OCI-LY7 (cell line): ENCODE measurements at regions not wholly inside any gene's neighbourhood (a gene's known extent, or its start where the extent isn't known, plus 50 kb on each side); places are given as distances from the start of the nearest gene placed in this dataset.

Experiments
- BruUV-seq: library from RNA; stranded (reverse); fragments of 400-500 nt; replicated peaks from 2 replicates; lab custom pipeline; 2021; lab: Mats Ljungman, UMichigan
- CTCF ChIA-PET: fragments of 300-600 bp; sonication (Branson Sonifier 250); formaldehyde crosslinking; loops from one replicate; lab custom pipeline; 2022; ENCODE audit warnings: antibody characterized with exemption; ENCODE audit not compliant: unreplicated experiment; lab: Charles Lee
- POLR2A ChIA-PET: fragments of 300-600 bp; sonication (Branson Sonifier 250); formaldehyde crosslinking; loops from one replicate; lab custom pipeline; 2022; ENCODE audit warnings: antibody characterized with exemption; lab: Charles Lee
- DNase-seq: peaks from one replicate; pipeline ENCODE4 v3.0.0-alpha.2; 2015; ENCODE audit warnings: low spot score
- H2AFZ ChIP-seq: fragments of 200-600 bp; sonication (generic), shearing (Covaris generic); 2 replicates; pipeline ENCODE4 v1.6.1; 2014; ENCODE audit warnings: mild to moderate bottlenecking, antibody characterized with exemption, low read length, moderate library complexity
- H3K27ac ChIP-seq: fragments of 200-600 bp; sonication (generic); 2 replicates; pipeline ENCODE4 v1.5.1; 2014; ENCODE audit warnings: mixed run types, low read depth, mild to moderate bottlenecking, moderate library complexity, low read length, inconsistent platforms; ENCODE audit not compliant: poor library complexity, severe bottlenecking
- H3K36me3 ChIP-seq: fragments of 200-600 bp; sonication (generic); 2 replicates; pipeline ENCODE4 v1.6.1; 2014; ENCODE audit warnings: mild to moderate bottlenecking, antibody characterized with exemption, low read length, moderate library complexity, mixed read lengths; ENCODE audit not compliant: insufficient read depth
- H3K4me1 ChIP-seq: fragments of 200-600 bp; sonication (generic); 2 replicates; pipeline ENCODE4 v1.5.1; 2014; ENCODE audit warnings: mild to moderate bottlenecking, low read length; ENCODE audit not compliant: insufficient read depth, poor library complexity, severe bottlenecking
- H3K4me2 ChIP-seq: fragments of 200-600 bp; sonication (generic); 2 replicates; pipeline ENCODE4 v1.6.1; 2014; ENCODE audit warnings: mild to moderate bottlenecking, low read length
- H3K4me3 ChIP-seq: fragments of 200-600 bp; sonication (generic); 2 replicates; pipeline ENCODE4 v1.5.1; 2014; ENCODE audit warnings: mild to moderate bottlenecking, low read depth, low read length; ENCODE audit not compliant: poor library complexity, severe bottlenecking
- H3K79me2 ChIP-seq: fragments of 200-600 bp; sonication (generic); 2 replicates; pipeline ENCODE4 v1.6.1; 2016; ENCODE audit warnings: low read depth, mild to moderate bottlenecking, low read length, moderate library complexity, mixed read lengths; ENCODE audit not compliant: insufficient read depth
- H3K9me2 ChIP-seq: fragments of 200-600 bp; sonication (generic); 2 replicates; pipeline ENCODE4 v1.6.1; 2016; ENCODE audit warnings: mild to moderate bottlenecking, low read length, mixed read lengths; ENCODE audit not compliant: insufficient read depth
- H3K9me3 ChIP-seq: fragments of 200-600 bp; sonication (generic); 2 replicates; pipeline ENCODE4 v1.6.1; 2014; ENCODE audit warnings: mild to moderate bottlenecking, mixed run types, low read length, mixed read lengths
- H4K20me1 ChIP-seq: fragments of 200-600 bp; sonication (generic); 2 replicates; pipeline ENCODE4 v1.6.1; 2014; ENCODE audit warnings: mild to moderate bottlenecking, antibody characterized with exemption, low read length, moderate library complexity, mixed read lengths; ENCODE audit not compliant: insufficient read depth
- EZH2phosphoT487 ChIP-seq: fragments of 200-600 bp; sonication (generic); IDR thresholded peaks from 2 replicates; pipeline ENCODE4 v1.6.1; 2018; ENCODE audit warnings: low read depth, borderline replicate concordance, mild to moderate bottlenecking, mixed run types, antibody characterized with exemption, low read length, moderate library complexity, mixed read lengths
- intact Hi-C: fragments of 100-400 bp; cut with micrococcal nuclease; formaldehyde crosslinking; loops from one replicate; pipeline ENCODE4 v1.10.0; 2022; ENCODE audit not compliant: unreplicated experiment
- TF ChIP-seq, protein P1 (sequence below): fragments of 200-600 bp; sonication (generic); conservative IDR thresholded peaks from 2 replicates; pipeline ENCODE4 v1.5.1; 2014; ENCODE audit warnings: mild to moderate bottlenecking, antibody characterized with exemption, low read length, moderate library complexity, mixed read lengths

DNA sequence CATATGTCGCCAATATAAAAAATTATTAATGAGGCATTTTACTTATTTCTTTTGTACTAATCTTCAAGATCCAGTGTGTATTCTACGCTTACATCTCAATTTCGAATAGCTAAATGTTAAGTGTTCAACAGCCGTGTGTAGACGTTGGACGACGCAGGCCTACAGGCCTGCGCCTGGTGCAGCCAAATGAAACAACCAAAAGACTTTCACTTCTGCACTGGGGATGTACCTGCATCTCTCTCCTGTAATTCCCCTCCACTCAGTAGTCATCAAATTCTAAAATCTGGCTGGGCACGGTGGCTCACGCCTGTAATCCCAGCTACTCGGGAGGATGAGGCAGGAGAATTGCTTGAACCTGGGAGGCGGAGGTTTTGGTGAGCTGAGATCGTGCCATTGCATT, 76.8 kb upstream of the HNRNPU start:
- peak; percentile 39 for DNase-seq
- Histone ChIP-seq H3K36me3 (no peaks in the 10 kb centered on the region), H3K79me2 (no peaks in the 10 kb centered on the region), H3K9me2 (no peaks in the 10 kb centered on the region), H3K27ac (peak overlapping the region; percentile 25), H4K20me1 (no peaks in the 10 kb centered on the region), H3K9me3 (no peaks in the 10 kb centered on the region), H3K4me2 (peak overlapping the region; percentile 51), H2AFZ (peak overlapping the region; percentile 51; the same call in 1 of the 2 replicates), H3K4me1 (peaks cover 30% of the 10 kb centered on the region), H3K4me3 (no peak overlapping the region)
- CTCF ChIA-PET = interaction anchor here (1.4 to 1.7 kb wide), 2 partner anchors 13 to 15 kb away, joined by 4 to 7 read pairs; no protein-coding TSS in a partner anchor
- BruUV-seq = no TSS peak
- POLR2A ChIA-PET = interaction anchor here (0.5 to 3.4 kb wide), 21 partner anchors 9 to 111 kb away, joined by 3 to 16 read pairs (median 4); no protein-coding TSS in a partner anchor
- intact Hi-C loops = loop anchor here (2.0 kb wide), 1 partner anchor 78 kb away; no protein-coding TSS in a partner anchor
- TF ChIP-seq, protein P1, sequence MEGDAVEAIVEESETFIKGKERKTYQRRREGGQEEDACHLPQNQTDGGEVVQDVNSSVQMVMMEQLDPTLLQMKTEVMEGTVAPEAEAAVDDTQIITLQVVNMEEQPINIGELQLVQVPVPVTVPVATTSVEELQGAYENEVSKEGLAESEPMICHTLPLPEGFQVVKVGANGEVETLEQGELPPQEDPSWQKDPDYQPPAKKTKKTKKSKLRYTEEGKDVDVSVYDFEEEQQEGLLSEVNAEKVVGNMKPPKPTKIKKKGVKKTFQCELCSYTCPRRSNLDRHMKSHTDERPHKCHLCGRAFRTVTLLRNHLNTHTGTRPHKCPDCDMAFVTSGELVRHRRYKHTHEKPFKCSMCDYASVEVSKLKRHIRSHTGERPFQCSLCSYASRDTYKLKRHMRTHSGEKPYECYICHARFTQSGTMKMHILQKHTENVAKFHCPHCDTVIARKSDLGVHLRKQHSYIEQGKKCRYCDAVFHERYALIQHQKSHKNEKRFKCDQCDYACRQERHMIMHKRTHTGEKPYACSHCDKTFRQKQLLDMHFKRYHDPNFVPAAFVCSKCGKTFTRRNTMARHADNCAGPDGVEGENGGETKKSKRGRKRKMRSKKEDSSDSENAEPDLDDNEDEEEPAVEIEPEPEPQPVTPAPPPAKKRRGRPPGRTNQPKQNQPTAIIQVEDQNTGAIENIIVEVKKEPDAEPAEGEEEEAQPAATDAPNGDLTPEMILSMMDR = no peak
- TF ChIP-seq EZH2phosphoT487 = no peak

DNA sequence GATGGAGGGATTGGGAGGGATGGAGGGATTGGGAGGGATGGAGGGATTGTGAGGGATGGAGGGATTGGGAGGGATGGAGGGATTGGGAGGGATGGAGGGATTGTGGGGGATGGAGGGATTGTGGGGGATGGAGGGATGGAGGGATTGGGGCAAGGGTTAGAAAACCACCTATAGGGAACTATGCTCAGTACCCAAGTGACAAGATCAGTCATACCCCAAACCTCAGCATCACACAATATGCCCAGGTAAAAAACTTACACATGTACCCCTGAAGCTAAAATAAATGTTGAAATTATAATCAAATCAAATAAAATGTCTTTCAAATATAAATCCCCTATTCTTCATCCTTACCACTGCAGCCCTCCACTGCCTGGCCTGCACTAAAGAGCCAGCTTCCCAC, 72.8 kb upstream of the HNRNPU start:
- TF ChIP-seq, protein P1 = no peak
- no peak for TF ChIP-seq EZH2phosphoT487
- POLR2A ChIA-PET = interaction anchor here (0.6 to 2.6 kb wide), 5 partner anchors 11 to 108 kb away, joined by 3 to 8 read pairs (median 3); no protein-coding TSS in a partner anchor
- DNase-seq = no peak
- Histone ChIP-seq H3K79me2 (no peaks in the 10 kb centered on the region), H3K9me3 (no peaks in the 10 kb centered on the region), H3K4me1 (peaks cover 20% of the 10 kb centered on the region), H4K20me1 (no peaks in the 10 kb centered on the region), H2AFZ (no peak overlapping the region), H3K36me3 (no peaks in the 10 kb centered on the region), H3K27ac (no peak overlapping the region), H3K4me3 (no peak overlapping the region), H3K4me2 (no peak overlapping the region), H3K9me2 (no peaks in the 10 kb centered on the region)
- CTCF ChIA-PET = interaction anchor here (1.0 kb wide), 1 partner anchor 11 kb away, joined by 4 read pairs; no protein-coding TSS in a partner anchor
- BruUV-seq = no TSS peak
- intact Hi-C loops = no loop called here
